ENCODE measurements at regions not wholly inside any gene's neighbourhood (a gene's known extent, or its start where the extent isn't known, plus 50 kb on each side); places are given as distances from the start of the nearest gene placed in this dataset.
A peak's percentile ranks its signal among the peaks of the same experiment; 100 is the strongest.
"Not testable (repeated sequence)": the region's sequence is repeated elsewhere in the genome, so short reads cannot be mapped to it uniquely, and the experiment has no call there.

- DNase-seq, result peak; percentile 46
- in situ Hi-C loops (cut with HindIII; ENCODE audit: low pct_ligation_motif_present, low pct_unique_long_range_greater_than_20kb, low sequenced_read_pairs), result no loop called here
These were observed 659.0 kb downstream of the LTN1 start for GRCh38 chr21:28333578-28334075.

GRCh38 chr21:28332796-28333195 lies 659.9 kb downstream of the LTN1 start:
- no peak for DNase-seq
- in situ Hi-C loops (cut with HindIII; ENCODE audit: low pct_ligation_motif_present, low pct_unique_long_range_greater_than_20kb, low sequenced_read_pairs), result no loop called here

DNA sequence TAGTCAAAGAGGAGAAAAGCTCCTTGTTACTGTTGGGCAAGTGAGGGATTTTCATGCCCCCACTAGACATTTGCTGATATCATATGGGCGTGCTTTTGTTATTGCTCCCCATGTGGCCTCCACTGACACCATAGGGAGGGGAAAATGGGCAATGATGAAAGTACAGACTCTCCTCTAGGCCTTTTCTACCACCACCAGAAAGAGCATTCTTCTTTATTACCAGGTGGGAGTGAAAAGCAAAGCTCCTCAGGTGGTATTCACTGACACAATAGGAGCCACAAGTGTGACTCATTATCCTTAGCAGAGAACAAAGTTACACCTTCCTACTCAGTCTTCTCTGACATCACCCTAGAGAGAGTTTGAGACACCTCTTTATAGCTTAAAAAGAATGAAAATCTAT lies 667.1 kb downstream of the LTN1 start:
- in situ Hi-C loops (cut with HindIII; ENCODE audit: low pct_ligation_motif_present, low pct_unique_long_range_greater_than_20kb, low sequenced_read_pairs), result no loop called here
- no peak for DNase-seq

GRCh38 chr21:28324690-28325089 lies 668.0 kb downstream of the LTN1 start:
- in situ Hi-C loops (cut with HindIII; ENCODE audit: low pct_ligation_motif_present, low pct_unique_long_range_greater_than_20kb, low sequenced_read_pairs), result no loop called here

GRCh38 chr21:28317177-28317950 lies 675.3 kb downstream of the LTN1 start:
- no peak for DNase-seq
- in situ Hi-C loops (cut with HindIII; ENCODE audit: low pct_ligation_motif_present, low pct_unique_long_range_greater_than_20kb, low sequenced_read_pairs), result no loop called here

More at GRCh38 chr21:28324690-28325089, 668.0 kb downstream of the LTN1 start:
- DNase-seq, result no peak

DNA sequence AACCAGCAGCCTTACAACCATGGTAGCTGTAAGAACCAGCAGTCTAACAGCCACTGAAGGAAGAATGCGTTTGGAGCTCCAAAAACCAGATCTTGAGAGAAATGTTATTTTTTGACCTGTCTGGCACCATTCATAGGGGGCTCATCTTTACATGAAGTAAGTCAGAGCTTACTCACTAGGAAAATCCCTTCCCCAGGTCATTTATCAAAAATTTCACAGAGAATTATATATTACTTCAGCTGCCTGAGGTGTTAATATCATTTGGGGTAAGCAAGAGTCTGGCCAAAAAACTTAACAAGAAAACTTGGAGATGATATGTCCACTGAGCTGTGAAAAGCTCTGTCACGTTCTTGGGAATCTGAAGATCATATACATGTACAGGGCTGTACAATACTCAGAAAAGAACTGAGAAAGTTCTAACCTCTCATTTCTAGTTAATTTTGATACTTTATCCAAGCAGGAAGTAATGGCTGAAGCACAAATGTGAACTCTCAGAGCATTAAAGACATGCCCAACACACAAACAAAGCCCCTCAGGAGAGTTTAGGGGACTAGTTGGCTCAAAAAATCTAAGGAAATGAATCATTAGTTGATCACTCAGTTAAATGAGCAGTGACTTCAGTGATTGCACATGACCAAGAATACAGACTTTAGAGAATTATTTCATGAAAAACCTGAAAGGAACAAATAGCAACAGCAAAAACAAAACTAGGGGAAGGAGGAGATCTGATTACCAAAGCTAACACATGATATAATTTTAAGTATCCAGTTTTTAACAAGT lies 681.1 kb downstream of the LTN1 start:
- DNase-seq, result no peak
- in situ Hi-C loops (cut with HindIII; ENCODE audit: low pct_ligation_motif_present, low pct_unique_long_range_greater_than_20kb, low sequenced_read_pairs), result no loop called here

- in situ Hi-C loops (cut with HindIII; ENCODE audit: low pct_ligation_motif_present, low pct_unique_long_range_greater_than_20kb, low sequenced_read_pairs), result no loop called here
These were observed 682.0 kb downstream of the LTN1 start for GRCh38 chr21:28310711-28311110.

DNA sequence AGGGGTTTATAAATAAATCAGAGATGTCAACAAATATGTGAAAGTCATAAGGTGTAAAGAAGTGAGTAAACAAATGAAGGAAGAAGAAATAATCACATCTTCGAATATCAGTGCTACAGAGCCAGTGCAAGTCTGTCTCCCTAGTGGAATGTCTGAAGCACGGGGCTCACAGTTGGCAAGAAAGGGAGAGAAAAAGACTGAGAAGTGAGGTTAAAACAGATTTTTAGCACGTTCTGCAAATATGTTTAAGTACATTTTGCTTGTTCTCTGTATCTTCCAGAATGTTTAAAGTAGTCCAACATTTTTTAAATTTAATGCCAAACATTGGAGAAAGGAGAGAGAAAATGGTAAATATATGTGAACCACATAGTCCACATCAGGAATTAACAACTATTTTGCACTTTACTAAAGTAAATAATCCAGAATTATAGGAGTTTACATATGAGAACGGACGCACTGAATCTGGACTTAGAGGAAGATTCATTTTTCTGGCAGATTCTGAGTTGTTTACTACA lies 682.4 kb downstream of the LTN1 start:
- in situ Hi-C loops (cut with HindIII; ENCODE audit: low pct_ligation_motif_present, low pct_unique_long_range_greater_than_20kb, low sequenced_read_pairs), result no loop called here
- no peak for DNase-seq

More at GRCh38 chr21:28310711-28311110, 682.0 kb downstream of the LTN1 start:
- DNase-seq, result no peak

- no peak for DNase-seq
- in situ Hi-C loops (cut with HindIII; ENCODE audit: low pct_ligation_motif_present, low pct_unique_long_range_greater_than_20kb, low sequenced_read_pairs), result no loop called here
These were observed 683.1 kb downstream of the LTN1 start for GRCh38 chr21:28309596-28309995.

GRCh38 chr21:28308516-28308915 lies 684.2 kb downstream of the LTN1 start:
- no peak for DNase-seq

GRCh38 chr21:28299946-28300345 lies 692.7 kb downstream of the LTN1 start:
- in situ Hi-C loops (cut with HindIII; ENCODE audit: low pct_ligation_motif_present, low pct_unique_long_range_greater_than_20kb, low sequenced_read_pairs), result no loop called here
- DNase-seq, result no peak

More at GRCh38 chr21:28308516-28308915, 684.2 kb downstream of the LTN1 start:
- in situ Hi-C loops (cut with HindIII; ENCODE audit: low pct_ligation_motif_present, low pct_unique_long_range_greater_than_20kb, low sequenced_read_pairs), result no loop called here

GRCh38 chr21:28298251-28298672 lies 694.4 kb downstream of the LTN1 start:
- in situ Hi-C loops (cut with HindIII; ENCODE audit: low pct_ligation_motif_present, low pct_unique_long_range_greater_than_20kb, low sequenced_read_pairs), result no loop called here
- no peak for DNase-seq

GRCh38 chr21:28294051-28294450 lies 698.6 kb downstream of the LTN1 start:
- in situ Hi-C loops (cut with HindIII; ENCODE audit: low pct_ligation_motif_present, low pct_unique_long_range_greater_than_20kb, low sequenced_read_pairs), result no loop called here
- DNase-seq, result no peak

- in situ Hi-C loops (cut with HindIII; ENCODE audit: low pct_ligation_motif_present, low pct_unique_long_range_greater_than_20kb, low sequenced_read_pairs), result no loop called here
- no peak for DNase-seq
These were observed 708.8 kb downstream of the LTN1 start for GRCh38 chr21:28283641-28284490.

DNA sequence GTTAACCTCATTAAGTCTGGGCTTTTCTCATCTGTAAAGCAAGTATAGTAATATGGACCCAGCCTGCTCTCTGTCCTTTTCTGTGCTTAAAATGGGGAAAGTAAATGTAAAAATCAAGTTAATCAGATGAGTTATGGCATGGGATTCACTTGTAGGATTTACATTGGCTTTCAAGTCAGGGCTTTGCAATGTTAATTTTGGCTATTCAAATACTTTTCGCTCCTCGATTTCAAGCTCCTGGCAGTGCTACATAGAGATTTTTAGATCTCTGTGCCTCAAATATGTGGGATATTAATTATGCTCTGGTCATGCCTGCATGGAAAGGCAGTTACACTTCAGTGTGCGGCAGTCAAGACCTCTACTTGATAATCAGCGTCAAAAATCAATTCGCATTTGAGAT lies 709.8 kb downstream of the LTN1 start:
- in situ Hi-C loops (cut with HindIII; ENCODE audit: low pct_ligation_motif_present, low pct_unique_long_range_greater_than_20kb, low sequenced_read_pairs), result no loop called here
- no peak for DNase-seq

DNA sequence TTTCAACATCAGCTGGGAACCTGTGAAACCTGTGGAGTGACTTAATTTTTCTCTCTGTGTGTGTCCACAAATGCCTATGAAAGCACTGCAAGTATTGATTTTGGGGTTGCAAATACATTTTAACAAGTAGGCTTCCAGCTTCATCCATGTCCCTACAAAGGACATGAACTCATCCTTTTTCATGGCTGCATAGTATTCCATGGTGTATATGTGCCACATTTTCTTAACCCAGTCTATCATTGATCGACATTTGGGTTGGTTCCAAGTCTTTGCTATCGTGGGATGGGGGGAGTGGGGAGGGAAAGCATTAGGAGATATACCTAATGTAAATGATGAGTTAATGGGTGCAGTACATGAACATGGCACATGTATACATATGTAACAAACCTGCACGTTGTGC lies 711.3 kb downstream of the LTN1 start:
- in situ Hi-C loops (cut with HindIII; ENCODE audit: low pct_ligation_motif_present, low pct_unique_long_range_greater_than_20kb, low sequenced_read_pairs); DNase-seq: not testable (repeated sequence)

- DNase-seq, result no peak
- in situ Hi-C loops (cut with HindIII; ENCODE audit: low pct_ligation_motif_present, low pct_unique_long_range_greater_than_20kb, low sequenced_read_pairs), result no loop called here
These were observed 712.1 kb downstream of the LTN1 start for GRCh38 chr21:28280611-28281010.

- DNase-seq, result no peak
- in situ Hi-C loops (cut with HindIII; ENCODE audit: low pct_ligation_motif_present, low pct_unique_long_range_greater_than_20kb, low sequenced_read_pairs), result no loop called here
These were observed 715.4 kb downstream of the LTN1 start for GRCh38 chr21:28277324-28277723.
